Ectodermal cell (in vitro differentiated cells): ENCODE measurements at regions not wholly inside any gene's neighbourhood (a gene's known extent, or its start where the extent isn't known, plus 50 kb on each side); places are given as distances from the start of the nearest gene placed in this dataset.
"Not testable (repeated sequence)": the region's sequence is repeated elsewhere in the genome, so short reads cannot be mapped to it uniquely, and the experiment has no call there.

Source experiments
- H3K27ac ChIP-seq: 2 replicates; pipeline ENCODE4 v1.7.0; 2013; ENCODE audit warnings: mild to moderate bottlenecking, low read depth, low read length; ENCODE audit not compliant: insufficient read depth, poor library complexity, severe bottlenecking
- H3K27me3 ChIP-seq: 2 replicates; pipeline ENCODE4 v1.7.0; 2013; ENCODE audit warnings: mild to moderate bottlenecking, low read length; ENCODE audit not compliant: insufficient read depth, control insufficient read depth, poor library complexity, severe bottlenecking
- H3K36me3 ChIP-seq: one replicate; pipeline ENCODE4 v1.7.0; 2013; ENCODE audit warnings: low read length; ENCODE audit not compliant: control insufficient read depth, insufficient read depth
- H3K4me1 ChIP-seq: one replicate; pipeline ENCODE4 v1.7.0; 2013; ENCODE audit warnings: low read length; ENCODE audit not compliant: control insufficient read depth, insufficient read depth
- H3K4me3 ChIP-seq: 2 replicates; pipeline ENCODE4 v1.7.0; 2013; ENCODE audit warnings: low read depth, low read length, control low read depth; ENCODE audit not compliant: insufficient read depth
- H3K9me3 ChIP-seq: 2 replicates; pipeline ENCODE4 v1.7.0; 2013; ENCODE audit warnings: mild to moderate bottlenecking, low read length, moderate library complexity; ENCODE audit not compliant: control insufficient read depth
- WGBS, 2 experiments: methylation state at CpG; one replicate each; pipeline ENCODE4 v1.1.7; 2013; ENCODE audit warnings: missing lambda C conversion rate in 2 of 2; 5-methylcytosine and 5-hydroxymethylcytosine counted together

DNA sequence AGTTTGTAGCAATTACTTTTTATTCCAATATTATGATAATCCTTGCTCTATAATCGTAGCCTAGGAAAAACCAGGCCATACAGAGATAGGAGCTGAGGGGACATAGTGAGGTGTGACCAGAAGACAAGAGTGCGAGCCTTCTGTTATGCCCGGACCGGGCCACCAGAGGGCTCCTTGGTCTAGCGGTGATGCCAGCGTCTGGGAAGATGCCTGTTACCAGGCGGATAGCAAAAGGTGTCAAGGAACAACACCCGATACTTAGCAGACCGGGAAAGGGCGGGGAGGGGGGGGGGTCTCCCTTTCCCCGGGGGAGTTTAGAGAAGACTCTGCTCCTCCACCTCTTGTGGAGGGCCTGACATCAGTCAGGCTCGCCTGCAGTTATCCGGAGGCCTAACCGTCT is 67.1 kb upstream of the MUC20 start:
- H3K4me1 ChIP-seq, H3K9me3 ChIP-seq, H3K36me3 ChIP-seq, H3K4me3 ChIP-seq, H3K27me3 ChIP-seq, H3K27ac ChIP-seq: not testable (repeated sequence)
- 13 to 19% methylated on average over 6 to 10 of the region's 14 CpGs for WGBS, 2 experiments

DNA sequence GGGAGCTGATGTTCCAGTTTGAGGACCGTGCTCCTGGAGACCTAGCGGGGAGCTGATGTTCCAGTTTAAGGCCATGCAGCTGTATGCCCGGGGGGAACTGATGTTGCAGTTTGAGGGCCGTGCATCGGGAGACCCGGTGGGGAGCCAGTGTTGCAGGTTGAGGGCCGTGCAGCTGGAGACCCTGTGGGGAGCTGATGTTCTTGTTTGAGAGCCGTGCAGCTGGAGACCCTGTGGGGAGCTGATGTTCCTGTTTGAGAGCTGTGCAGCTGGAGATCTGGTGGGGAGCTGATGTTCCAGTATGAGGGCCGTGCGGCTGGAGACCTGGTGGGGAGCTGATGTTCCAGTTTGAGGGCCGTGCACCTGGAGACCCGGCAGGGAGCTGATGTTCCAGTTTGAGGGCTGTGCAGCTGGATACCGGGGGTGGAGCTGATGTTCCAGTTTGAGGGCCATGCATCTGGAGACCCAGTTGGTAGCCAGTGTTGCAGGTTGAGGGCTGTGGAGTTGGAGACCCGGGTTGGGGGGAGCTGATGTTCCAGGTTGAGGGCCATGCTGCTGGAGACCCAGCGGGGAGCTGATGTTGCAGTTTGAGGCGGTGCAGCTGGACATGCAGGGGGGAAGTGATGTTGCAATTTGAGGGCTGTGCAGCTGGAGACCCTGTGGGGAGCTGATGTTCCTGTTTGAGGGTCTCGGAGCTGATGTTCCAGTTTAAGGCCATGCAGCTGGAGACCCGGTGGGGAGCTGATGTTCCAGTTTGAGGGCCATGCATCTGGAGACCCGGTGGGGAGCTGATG is 64.4 kb upstream of the APOD start:
- H3K4me3 ChIP-seq, H3K4me1 ChIP-seq, H3K27me3 ChIP-seq, H3K27ac ChIP-seq, H3K9me3 ChIP-seq, H3K36me3 ChIP-seq: not testable (repeated sequence)
- WGBS, 2 experiments, result 93 to 95% methylated on average over 16 of the region's 19 CpGs

- not testable (repeated sequence) for H3K36me3 ChIP-seq, H3K27ac ChIP-seq, H3K4me1 ChIP-seq, H3K27me3 ChIP-seq, H3K9me3 ChIP-seq, H3K4me3 ChIP-seq
- 85% methylated on average over 8 of the region's 8 CpGs for WGBS, 2 experiments
Measured at GRCh38 chr3:195645872-195646271, 62.1 kb upstream of the APOD start.

DNA sequence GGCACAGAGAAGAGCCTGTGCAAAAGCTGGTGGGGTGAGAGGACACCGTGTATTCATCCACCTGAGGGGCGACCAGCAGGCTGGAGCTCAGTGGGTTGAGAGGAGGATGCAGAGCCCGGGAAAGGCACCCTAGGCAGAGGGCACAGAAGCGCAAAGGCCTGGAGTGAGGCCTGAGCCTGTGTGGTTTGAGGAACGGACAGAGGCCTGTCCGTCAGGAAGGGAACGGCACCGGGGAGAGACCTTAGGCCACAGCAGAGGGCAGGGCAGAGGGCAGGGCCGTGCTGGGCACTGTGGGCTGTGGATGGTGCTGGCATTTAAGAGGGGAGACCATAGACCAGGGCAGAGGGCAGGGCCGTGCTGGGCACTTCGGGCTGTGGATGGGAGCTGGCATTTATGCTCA is 59.5 kb upstream of the APOD start:
- H3K4me3 ChIP-seq, H3K4me1 ChIP-seq, H3K36me3 ChIP-seq, H3K27ac ChIP-seq, H3K27me3 ChIP-seq, H3K9me3 ChIP-seq: not testable (repeated sequence)
- WGBS, 2 experiments, result 83 to 85% methylated on average over 9 of the region's 11 CpGs

DNA sequence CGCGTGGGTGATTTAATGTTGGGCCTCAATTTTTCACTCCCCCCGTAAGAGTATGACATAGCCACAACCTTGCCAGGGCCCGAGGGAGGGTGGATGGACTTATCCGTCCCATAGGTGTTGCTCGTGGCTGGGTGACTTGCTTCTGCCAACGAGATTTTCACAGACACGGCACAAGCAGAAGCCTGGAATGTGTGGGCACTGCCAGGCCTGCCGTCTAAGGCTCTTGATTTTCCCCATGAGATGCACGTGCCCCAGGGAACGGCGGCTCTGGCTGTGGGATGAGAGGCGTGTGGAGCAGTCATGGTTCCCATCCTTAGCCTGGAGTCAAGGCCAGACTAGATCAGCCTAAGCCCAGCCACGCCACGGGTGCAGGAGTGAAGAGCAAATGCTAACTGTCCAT is 58.6 kb upstream of the APOD start:
- H3K36me3 ChIP-seq, H3K9me3 ChIP-seq, H3K27me3 ChIP-seq, H3K4me3 ChIP-seq, H3K4me1 ChIP-seq, H3K27ac ChIP-seq: not testable (repeated sequence)
- WGBS, 2 experiments, result 89 to 90% methylated on average over 13 of the region's 15 CpGs

- not testable (repeated sequence) for H3K27ac ChIP-seq, H3K27me3 ChIP-seq, H3K4me3 ChIP-seq, H3K4me1 ChIP-seq, H3K36me3 ChIP-seq, H3K9me3 ChIP-seq
- WGBS, 2 experiments, result 92 to 95% methylated on average over 9 of the region's 10 CpGs
Measured at GRCh38 chr3:195638456-195638855, 54.7 kb upstream of the APOD start.

DNA sequence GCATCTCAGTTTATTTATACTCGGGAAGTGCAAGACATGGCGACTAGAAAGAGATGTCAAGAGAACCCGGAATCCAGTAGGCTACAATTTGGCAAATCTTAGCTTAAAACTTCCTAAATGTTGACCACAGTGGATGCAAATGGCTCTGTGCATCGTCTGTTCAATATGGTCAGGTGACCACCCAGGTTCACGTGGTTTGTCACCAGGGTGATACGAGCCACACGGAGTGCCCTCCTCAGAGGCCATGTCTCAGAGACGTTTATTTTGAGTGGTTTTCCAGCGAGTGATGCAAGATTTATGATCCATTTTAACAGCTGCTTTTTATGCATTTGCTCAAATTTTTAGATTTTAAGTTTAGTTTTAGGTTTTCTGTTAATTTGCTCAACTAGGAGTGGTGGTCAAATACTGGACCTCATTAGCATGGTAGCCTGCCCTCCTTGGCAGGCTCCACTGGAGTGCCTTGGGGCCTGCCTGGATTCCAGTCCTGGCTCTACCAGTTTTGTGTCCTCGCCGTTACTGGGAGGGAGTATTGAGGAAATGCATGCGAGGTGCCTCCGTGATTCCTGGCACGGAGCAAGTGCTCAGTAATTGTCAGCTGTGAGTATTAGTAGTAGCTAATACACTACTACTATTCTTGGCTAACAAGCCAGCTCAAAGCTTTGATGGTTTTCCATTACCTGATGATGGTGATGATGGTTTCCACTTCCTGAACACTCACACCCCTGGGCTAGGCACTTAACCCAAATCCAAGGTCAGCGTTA is 53.9 kb upstream of the APOD start:
- not testable (repeated sequence) for H3K4me3 ChIP-seq, H3K4me1 ChIP-seq, H3K9me3 ChIP-seq, H3K36me3 ChIP-seq, H3K27me3 ChIP-seq, H3K27ac ChIP-seq
- whole genome bisulfite sequencing, 2 experiments, result 89% methylated on average over 7 of the region's 15 CpGs

GRCh38 chr3:195637011-195637410 is 53.3 kb upstream of the APOD start:
- not testable (repeated sequence) for H3K27ac ChIP-seq, H3K27me3 ChIP-seq, H3K36me3 ChIP-seq, H3K4me1 ChIP-seq, H3K9me3 ChIP-seq, H3K4me3 ChIP-seq
- 93% methylated on average over 4 of the region's 7 CpGs for WGBS, 2 experiments

GRCh38 chr3:195635898-195636685 is 52.4 kb upstream of the APOD start:
- not testable (repeated sequence) for H3K4me1 ChIP-seq, H3K4me3 ChIP-seq, H3K36me3 ChIP-seq, H3K27ac ChIP-seq, H3K27me3 ChIP-seq, H3K9me3 ChIP-seq
- 65 to 71% methylated on average over 14 to 18 of the region's 21 CpGs for whole genome bisulfite sequencing, 2 experiments

GRCh38 chr3:195635262-195635873 is 51.6 kb upstream of the APOD start:
- not testable (repeated sequence) for H3K4me3 ChIP-seq, H3K9me3 ChIP-seq, H3K27me3 ChIP-seq, H3K4me1 ChIP-seq, H3K36me3 ChIP-seq, H3K27ac ChIP-seq
- WGBS, 2 experiments, result 0% methylated on average over 7 of the region's 64 CpGs; no CpG with 5 or more reads in 1 of the 2 experiments
